Sigmoid colon (tissue), 4 donors: ENCODE measurements at regions not wholly inside any gene's neighbourhood (a gene's known extent, or its start where the extent isn't known, plus 50 kb on each side); places are given as distances from the start of the nearest gene placed in this dataset.
"Not testable (repeated sequence)": the region's sequence is repeated elsewhere in the genome, so short reads cannot be mapped to it uniquely, and the experiment has no call there.

Experiments used
- EP300 ChIP-seq, 4 donors: sonication (generic); formaldehyde crosslinking; IDR thresholded peaks; one replicate each; pipeline ENCODE4 v1.6.1; 2017; ENCODE audit warnings: antibody characterized with exemption in 4 of 4
- TF ChIP-seq, protein P1 (sequence below), 4 experiments: fragments of 450-650 bp in 3 of 4; fragments of 200-600 bp in 1 of 4; IDR thresholded peaks; one replicate each; pipeline ENCODE4 v1.5.1; 2016 to 2019; ENCODE audit warnings: antibody characterized with exemption in 4 of 4, mild to moderate bottlenecking in 3 of 4, moderate library complexity in 2 of 4

DNA sequence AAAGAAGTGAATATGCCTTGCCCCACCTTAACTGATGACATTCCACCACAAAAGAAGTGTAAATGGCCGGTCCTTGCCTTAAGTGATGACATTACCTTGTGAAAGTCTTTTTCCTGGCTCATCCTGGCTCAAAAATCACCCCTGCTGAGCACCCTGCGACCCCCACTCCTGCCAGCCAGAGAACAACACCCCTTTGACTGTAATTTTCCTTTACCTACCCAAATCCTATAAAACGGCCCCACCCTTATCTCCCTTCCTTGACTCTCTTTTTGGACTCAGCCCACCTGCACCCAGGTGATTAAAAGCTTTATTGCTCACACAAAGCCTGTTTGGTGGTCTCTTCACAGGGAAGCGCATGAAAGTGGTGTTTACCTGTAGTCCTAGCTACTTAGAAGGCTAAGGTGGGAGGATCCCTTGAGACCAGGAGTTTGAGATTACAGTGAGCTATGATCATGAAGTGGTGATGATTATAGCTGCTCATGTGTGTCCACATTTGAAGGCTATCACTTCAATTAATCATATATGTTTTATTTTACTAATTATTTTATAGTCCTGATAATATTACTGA, 985.8 kb upstream of the POT1 start:
- TF ChIP-seq, protein P1, sequence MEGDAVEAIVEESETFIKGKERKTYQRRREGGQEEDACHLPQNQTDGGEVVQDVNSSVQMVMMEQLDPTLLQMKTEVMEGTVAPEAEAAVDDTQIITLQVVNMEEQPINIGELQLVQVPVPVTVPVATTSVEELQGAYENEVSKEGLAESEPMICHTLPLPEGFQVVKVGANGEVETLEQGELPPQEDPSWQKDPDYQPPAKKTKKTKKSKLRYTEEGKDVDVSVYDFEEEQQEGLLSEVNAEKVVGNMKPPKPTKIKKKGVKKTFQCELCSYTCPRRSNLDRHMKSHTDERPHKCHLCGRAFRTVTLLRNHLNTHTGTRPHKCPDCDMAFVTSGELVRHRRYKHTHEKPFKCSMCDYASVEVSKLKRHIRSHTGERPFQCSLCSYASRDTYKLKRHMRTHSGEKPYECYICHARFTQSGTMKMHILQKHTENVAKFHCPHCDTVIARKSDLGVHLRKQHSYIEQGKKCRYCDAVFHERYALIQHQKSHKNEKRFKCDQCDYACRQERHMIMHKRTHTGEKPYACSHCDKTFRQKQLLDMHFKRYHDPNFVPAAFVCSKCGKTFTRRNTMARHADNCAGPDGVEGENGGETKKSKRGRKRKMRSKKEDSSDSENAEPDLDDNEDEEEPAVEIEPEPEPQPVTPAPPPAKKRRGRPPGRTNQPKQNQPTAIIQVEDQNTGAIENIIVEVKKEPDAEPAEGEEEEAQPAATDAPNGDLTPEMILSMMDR (IDR thresholded peaks at IDR 0.05): not testable (repeated sequence)
- TF ChIP-seq EP300 (IDR thresholded peaks at IDR 0.05): not testable (repeated sequence)
